Endothelial cell of hepatic sinusoid (primary cell): ENCODE measurements at regions not wholly inside any gene's neighbourhood (a gene's known extent, or its start where the extent isn't known, plus 50 kb on each side); places are given as distances from the start of the nearest gene placed in this dataset.

Source experiments
- in situ Hi-C: cut with HindIII; loops from 2 replicates; pipeline ENCODE4 v1.10.0; 2017; ENCODE audit warnings: low sequenced_read_pairs

DNA sequence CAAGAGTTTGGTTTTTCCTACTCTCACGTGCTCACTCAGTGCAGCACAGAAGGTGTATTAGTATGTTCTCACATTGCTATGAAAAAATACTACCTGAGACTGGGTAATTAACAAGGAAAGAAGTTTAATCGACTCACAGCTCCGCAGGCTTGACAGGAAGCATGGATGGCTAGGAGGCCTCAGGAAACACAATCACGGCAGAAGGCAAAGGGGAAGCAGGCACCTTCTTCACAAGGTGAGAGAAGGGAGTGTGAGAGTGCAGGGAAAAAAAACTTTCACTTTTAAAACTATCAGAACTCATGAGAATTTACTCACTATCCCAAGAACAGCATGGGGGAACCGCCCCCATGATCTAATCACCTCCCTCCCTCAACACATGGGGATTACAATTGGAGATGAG, 185.8 kb upstream of the TMPO start:
- in situ Hi-C loops: no loop called here

DNA sequence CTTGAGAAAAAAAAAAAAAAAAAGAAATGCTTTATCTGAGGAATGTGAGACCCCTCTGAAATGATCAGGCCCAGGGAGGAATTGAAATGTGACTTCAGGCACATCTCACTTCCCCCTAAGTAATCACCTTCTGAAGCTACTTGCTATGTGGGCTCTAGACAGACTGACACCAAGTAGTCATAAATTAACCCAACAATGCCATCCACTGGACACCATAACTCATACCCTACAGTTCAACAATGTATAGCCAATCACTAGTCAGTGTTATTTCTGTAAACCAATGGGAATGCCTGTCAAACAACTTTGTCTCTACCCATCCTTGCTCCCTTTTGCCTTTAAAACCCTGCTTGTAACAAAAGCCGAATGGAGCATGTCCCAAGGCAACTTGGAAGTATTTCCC, 182.7 kb upstream of the TMPO start:
- in situ Hi-C loops: no loop called here

GRCh38 chr12:98334768-98335167, 180.6 kb upstream of the TMPO start:
- in situ Hi-C loops: no loop called here

DNA sequence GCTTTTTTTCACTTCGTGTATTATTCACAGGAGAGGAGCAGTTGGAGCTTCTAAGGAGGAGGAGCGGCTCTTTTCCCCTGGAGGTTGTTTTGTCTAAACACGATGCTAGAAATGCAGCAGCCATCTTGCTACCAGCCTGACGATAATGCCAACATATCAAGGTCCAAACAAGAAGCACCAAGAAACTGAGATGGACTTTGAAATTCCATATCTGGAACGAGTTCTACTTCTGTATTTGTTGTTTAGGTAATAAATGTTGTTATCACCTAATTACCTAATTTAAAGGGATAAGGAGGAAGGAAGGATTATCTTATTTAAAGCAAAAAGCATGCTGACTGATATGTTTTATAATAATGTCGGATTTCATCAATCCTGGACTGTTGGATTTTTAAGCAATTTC, 174.4 kb upstream of the TMPO start:
- in situ Hi-C loops: no loop called here

GRCh38 chr12:98341732-98342131, 173.7 kb upstream of the TMPO start:
- in situ Hi-C loops: no loop called here

GRCh38 chr12:98343002-98343567, 172.3 kb upstream of the TMPO start:
- in situ Hi-C loops: no loop called here

GRCh38 chr12:98344046-98344930, 171.1 kb upstream of the TMPO start:
- in situ Hi-C loops: no loop called here

DNA sequence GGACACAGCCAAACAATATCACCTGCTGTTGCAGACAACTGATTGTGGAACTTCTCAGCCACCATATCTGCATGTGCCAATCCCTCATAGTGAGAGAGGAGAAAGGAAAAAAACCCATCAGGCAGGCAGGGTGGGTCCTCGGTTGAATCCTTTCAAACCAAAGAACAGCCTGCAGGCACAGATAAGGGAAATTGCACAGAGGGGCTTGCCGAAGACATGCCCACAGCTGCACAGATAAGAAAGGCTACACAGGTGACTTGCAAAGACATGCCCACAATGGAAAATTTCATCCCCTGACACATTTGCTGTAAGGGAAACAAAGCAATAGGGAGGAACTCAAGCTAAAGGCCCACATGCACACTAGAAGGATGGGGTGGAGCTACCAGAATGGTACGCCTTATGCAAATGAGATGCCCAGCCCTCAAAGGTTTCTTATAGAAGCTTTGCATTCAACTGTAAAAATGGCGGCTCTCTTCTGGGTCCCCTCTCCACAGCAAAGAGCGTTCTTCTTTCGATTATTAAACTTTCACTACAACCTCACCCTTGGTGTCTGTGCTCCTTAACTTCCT, 170.0 kb upstream of the TMPO start:
- in situ Hi-C loops: no loop called here

- in situ Hi-C loops: no loop called here
Observed at GRCh38 chr12:98351089-98351488, 164.3 kb upstream of the TMPO start.

- in situ Hi-C loops: no loop called here
Observed at GRCh38 chr12:98351784-98352183, 163.6 kb upstream of the TMPO start.

DNA sequence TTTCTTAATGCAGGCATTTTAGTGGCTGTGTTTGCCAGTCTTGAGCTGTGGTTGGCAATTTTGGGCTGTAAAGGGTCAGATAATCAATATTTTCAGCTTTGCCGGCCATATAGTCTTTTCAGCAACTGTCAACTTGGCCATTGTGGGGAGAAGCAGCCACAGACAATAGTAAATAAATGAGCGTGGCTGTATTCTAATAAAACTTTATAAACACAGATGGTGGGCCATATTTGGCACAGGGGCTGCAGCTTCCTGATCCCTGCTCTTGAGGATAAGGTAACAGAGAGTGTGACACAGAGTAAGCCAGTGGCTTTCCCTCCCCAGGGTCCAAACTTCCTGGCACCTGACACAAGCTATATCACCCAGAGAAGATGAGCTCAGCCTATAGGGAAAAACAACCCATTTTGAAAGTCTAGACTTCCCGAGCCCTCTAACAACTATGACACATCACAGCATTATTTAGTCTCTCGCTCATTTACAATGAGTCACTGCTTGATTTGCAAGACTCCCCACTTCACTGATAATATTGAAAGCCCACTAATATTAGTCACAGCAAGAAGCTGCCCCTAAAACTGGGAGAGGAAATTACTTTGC, 163.1 kb upstream of the TMPO start:
- in situ Hi-C loops: no loop called here

DNA sequence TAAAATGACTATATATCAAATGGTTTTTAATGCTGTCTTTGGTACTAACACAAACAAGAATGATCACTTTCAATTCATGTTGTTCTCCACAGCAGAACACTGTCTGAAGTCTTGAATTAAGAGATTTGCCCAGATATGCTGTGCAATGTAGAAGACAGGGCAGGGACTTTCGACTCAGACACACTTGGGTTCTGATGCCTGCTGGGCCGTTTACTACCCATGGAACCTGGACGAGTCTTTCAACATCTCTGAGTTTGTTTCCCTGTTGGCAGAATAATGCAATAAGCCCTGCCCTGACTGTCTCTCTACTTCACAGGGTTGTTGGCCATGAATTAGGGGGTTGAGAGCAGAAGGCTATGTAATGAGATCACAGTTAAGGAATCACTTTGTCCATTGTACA, 162.6 kb upstream of the TMPO start:
- in situ Hi-C loops: no loop called here

GRCh38 chr12:98354520-98355035, 160.8 kb upstream of the TMPO start:
- in situ Hi-C loops: no loop called here

GRCh38 chr12:98355322-98355721, 160.1 kb upstream of the TMPO start:
- in situ Hi-C loops: no loop called here

DNA sequence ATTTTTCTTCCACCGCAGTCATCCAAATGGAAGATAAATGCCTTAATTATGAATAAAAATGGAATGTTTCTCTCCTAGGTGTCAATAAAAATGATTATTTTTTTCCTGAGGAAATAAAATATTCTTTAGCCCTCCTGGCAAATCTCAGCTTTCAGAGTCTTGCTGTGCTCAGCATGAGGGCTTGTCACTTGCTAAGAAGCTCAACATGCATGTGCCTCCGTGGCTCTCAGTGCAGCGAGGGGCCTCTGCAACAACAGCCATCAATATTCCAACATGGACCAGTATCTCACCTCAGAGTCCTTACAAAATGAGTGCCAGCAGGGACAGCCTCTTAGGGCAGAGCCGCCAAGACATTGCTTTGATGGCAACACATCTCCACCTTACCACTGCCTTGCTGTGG, 159.5 kb upstream of the TMPO start:
- in situ Hi-C loops: no loop called here

GRCh38 chr12:98358144-98358543, 157.2 kb upstream of the TMPO start:
- in situ Hi-C loops: no loop called here

DNA sequence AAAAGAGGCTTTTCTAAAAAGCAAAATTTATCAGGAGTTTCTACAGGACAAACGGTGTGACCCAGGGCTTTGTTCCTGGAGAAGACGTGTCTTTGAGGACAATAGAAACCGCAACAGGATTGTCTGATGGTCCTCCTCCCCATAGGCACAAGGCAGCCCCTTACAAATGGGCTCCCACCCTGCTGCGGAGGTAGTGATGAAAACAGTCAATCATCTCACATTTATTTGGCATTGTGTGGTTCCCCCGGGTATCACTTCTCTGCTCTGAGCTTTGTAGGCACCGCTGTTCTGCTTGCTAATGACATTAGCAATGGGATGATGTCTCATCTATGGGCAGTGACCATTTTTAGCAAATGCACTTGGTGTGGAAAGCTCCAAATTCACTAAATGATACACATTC, 155.5 kb upstream of the TMPO start:
- in situ Hi-C loops: no loop called here

- in situ Hi-C loops: no loop called here
Observed at GRCh38 chr12:98360401-98360800, 155.0 kb upstream of the TMPO start.

- in situ Hi-C loops: no loop called here
Observed at GRCh38 chr12:98369581-98369980, 145.8 kb upstream of the TMPO start.

DNA sequence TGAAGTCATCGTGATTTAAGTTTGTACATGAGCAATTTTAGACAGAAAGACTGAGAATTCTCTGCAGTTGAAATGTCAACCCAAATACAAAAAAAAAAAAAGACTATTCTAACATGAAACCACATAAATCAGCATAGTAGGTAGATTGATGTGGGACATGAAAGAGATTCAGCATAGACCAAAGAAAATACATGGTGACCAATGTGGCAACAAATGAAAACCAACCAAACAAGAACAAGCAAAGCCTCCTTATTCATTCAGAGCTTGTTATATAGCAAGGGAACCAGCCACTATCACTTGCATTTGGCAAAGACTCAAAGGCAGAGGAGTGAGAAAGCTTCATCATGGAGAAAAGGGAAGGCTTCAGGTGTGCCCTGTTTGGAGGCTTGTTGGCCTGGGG, 144.4 kb upstream of the TMPO start:
- in situ Hi-C loops: no loop called here

DNA sequence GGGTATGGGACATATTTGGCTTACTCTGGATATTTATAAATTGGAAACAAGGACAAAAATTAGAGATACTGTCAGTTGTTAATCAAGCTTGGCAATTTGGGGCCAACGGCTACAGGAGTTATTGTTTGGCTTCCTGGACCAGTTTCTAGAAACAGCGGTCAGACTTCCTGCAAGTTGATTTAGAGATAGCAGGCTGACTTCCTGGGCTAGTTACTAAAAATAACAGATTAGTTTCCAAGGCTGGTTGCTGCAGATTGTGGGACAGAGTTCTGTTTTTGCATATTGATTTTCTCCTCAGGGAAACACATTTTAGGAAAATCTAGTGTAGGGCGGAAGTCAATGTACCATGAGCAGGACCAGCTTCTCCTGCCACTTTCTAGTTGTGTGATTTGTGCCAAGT, 144.0 kb upstream of the TMPO start:
- in situ Hi-C loops: no loop called here
